ENCODE measurements at regions not wholly inside any gene's neighbourhood (a gene's known extent, or its start where the extent isn't known, plus 50 kb on each side); places are given as distances from the start of the nearest gene placed in this dataset.

- TF ChIP-seq POLR2AphosphoS5 (IDR thresholded peaks at IDR 0.05; ENCODE audit: borderline replicate concordance, low read depth, low read length) (no peak), EZH2 (IDR thresholded peaks at IDR 0.05) (no peak), FOXP2 (optimal IDR thresholded peaks at IDR 0.05; ENCODE audit: control extremely low read depth, extremely low read length, insufficient read depth) (no peak)
Measured at GRCh38 chr18:51639541-51639940, 442.1 kb upstream of the MEX3C start.
